ENCODE measurements at regions not wholly inside any gene's neighbourhood (a gene's known extent, or its start where the extent isn't known, plus 50 kb on each side); places are given as distances from the start of the nearest gene placed in this dataset.

DNA sequence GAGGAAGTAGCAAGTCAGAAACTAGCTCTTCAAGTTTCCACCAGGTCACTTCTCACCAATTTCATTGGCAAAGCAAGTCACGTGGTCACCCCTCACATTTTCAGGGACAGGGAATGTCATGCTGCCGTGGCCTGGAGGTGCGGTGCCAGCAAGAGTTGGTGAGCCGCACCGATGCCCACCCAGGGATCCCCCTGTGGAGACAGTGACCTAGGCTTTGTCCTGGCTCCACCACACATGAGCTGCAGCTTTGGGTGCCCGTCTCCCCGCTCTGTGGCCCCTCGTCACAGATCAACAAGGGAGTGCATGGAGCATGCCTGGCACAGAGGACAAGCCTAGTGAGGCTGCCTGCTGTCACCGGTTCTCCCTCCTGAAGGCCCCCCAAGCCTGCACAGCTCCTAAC, 226.7 kb upstream of the PPP2R2D start:
- DNase-seq (ENCODE audit: low spot score in 2 of 2): no peak
- no peak overlapping the region for H3K27ac ChIP-seq
- H3K9me3 ChIP-seq: peaks cover 0 to 52% (median 0%) of the 10 kb centered on the region in 4 donors
- no peaks in the 10 kb centered on the region for H3K27me3 ChIP-seq
- H3K4me3 ChIP-seq: no peak overlapping the region
- 83 to 90% methylated on average over 9 of the region's 9 CpGs for WGBS, 2 donors
- no peaks in the 10 kb centered on the region for H3K4me1 ChIP-seq
- no peak for TF ChIP-seq CTCF (IDR thresholded peaks at IDR 0.05)
- TF ChIP-seq EP300 (IDR thresholded peaks at IDR 0.05): no peak
- no peak for TF ChIP-seq POLR2A (IDR thresholded peaks at IDR 0.05)
- no peaks in the 10 kb centered on the region for H3K36me3 ChIP-seq

- H3K27ac ChIP-seq: no peak overlapping the region
- H3K27me3 ChIP-seq: no peaks in the 10 kb centered on the region
- H3K9me3 ChIP-seq: peaks cover 0 to 57% (median 0%) of the 10 kb centered on the region in 4 donors
- DNase-seq (ENCODE audit: low spot score in 2 of 2): no peak
- WGBS, 2 donors: 82 to 83% methylated on average over 13 of the region's 13 CpGs
- H3K4me1 ChIP-seq: no peaks in the 10 kb centered on the region
- no peaks in the 10 kb centered on the region for H3K36me3 ChIP-seq
- H3K4me3 ChIP-seq: no peak overlapping the region
- no peak for TF ChIP-seq EP300 (IDR thresholded peaks at IDR 0.05)
- no peak for TF ChIP-seq CTCF (IDR thresholded peaks at IDR 0.05)
Observed at GRCh38 chr10:131675104-131675503, 225.7 kb upstream of the PPP2R2D start.

DNA sequence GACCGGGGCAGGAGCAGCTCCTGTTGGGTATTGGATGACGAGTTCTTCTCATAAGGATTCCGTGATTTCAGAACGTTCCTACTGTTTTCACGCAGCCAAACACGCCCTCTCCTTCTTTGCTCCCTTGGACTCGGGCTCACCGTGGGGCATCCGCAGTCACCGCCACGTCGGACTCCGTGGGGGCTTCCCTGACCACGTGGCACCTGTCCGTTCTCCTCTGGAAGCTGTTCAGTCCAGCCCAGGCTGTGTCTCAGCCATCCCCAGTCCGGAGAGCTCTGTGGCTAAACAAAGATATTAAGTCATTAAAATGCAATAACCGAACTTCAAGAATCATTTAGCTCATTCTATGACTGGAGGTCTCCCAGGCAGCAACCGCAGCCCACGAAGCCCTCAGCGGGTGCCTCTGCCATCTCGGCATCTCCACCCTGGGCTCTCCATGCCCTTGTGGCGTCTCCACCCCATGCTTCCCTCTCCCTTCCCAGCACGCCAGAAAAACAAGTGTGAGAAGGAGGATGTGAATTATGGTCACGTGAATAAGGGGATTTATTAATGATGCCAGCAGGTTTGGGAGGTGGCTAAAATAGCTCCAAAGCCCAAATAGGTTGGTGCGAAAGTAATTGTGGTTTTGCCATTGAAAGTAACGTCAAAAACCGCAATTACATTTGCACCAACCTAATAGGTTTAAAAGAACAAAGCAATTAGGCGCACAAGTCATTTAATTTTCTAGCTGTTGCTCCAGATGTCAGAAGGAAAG, 224.6 kb upstream of the PPP2R2D start:
- Histone ChIP-seq H3K36me3 (no peaks in the 10 kb centered on the region), H3K27me3 (no peaks in the 10 kb centered on the region), H3K4me3 (no peak overlapping the region), H3K27ac (no peak overlapping the region), H3K4me1 (no peaks in the 10 kb centered on the region), H3K9me3 (peaks cover 0 to 53% (median 0%) of the 10 kb centered on the region in 4 donors)
- 78 to 80% methylated on average over 28 of the region's 28 CpGs for WGBS, 2 donors
- no peak for DNase-seq (ENCODE audit: low spot score in 2 of 2)
- TF ChIP-seq CTCF (IDR thresholded peaks at IDR 0.05) (no peak), POLR2A (IDR thresholded peaks at IDR 0.05) (no peak)

DNA sequence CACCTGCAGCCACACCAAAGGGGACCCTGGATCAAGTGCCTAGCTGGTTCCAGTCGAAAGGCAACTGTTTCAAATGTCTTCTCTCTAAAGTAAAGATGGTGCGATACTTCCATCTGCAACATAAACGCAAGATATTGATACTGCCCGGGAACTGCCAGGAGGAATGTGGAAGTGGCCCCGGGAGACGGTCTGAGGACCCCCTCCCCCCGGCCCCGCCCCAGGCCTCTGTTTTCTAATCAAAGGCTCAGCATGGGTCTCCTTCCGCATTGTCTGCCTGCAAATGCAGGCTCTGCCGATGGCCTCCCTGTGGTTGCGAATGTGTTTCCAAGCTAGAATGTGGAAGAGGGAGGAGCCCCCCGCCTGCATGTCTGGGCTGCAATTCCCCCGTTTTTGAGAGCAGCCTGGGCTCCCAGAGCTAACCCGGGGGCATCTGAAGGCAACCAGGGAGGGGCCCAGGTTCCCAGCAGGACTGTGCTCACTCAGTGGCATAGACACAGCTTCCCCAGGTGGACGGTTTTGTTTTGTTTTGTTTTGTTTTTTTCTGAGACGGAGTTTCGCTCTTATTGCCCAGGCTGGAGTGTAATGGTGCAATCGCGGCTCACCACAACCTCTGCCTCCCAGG, 223.9 kb upstream of the PPP2R2D start:
- no peak overlapping the region for H3K4me3 ChIP-seq
- WGBS, 2 donors: 25 to 26% methylated on average over 19 of the region's 19 CpGs

More for the DNA sequence above, 223.9 kb upstream of the PPP2R2D start:
- Histone ChIP-seq H3K27ac (no peak overlapping the region), H3K4me1 (no peaks in the 10 kb centered on the region), H3K9me3 (peaks cover 0 to 46% (median 0%) of the 10 kb centered on the region in 4 donors), H3K36me3 (no peaks in the 10 kb centered on the region), H3K27me3 (no peaks in the 10 kb centered on the region)
- DNase-seq (ENCODE audit: low spot score in 2 of 2): no peak
- TF ChIP-seq POLR2A (IDR thresholded peaks at IDR 0.05): no peak
- TF ChIP-seq CTCF (IDR thresholded peaks at IDR 0.05): no peak
- no peak for TF ChIP-seq EP300 (IDR thresholded peaks at IDR 0.05)
